Loucy (cell line): ENCODE measurements at regions not wholly inside any gene's neighbourhood (a gene's known extent, or its start where the extent isn't known, plus 50 kb on each side); places are given as distances from the start of the nearest gene placed in this dataset.

Experiments used
- H2AFZ ChIP-seq: fragments of 200-600 bp; sonication (generic); 2 replicates; pipeline ENCODE4 v1.6.0; 2016; ENCODE audit warnings: antibody characterized with exemption, mild to moderate bottlenecking, low read length, moderate library complexity
- H3F3A ChIP-seq: fragments of 200-600 bp; 2 replicates; pipeline ENCODE4 v1.6.0; 2016; ENCODE audit warnings: antibody characterized with exemption, low read depth, mild to moderate bottlenecking
- H3K27me3 ChIP-seq: fragments of 200-600 bp; sonication (generic); 2 replicates; pipeline ENCODE4 v1.6.1; 2014; ENCODE audit warnings: low read length, mild to moderate bottlenecking; ENCODE audit not compliant: insufficient read depth, poor library complexity, severe bottlenecking
- H3K36me3 ChIP-seq: fragments of 200-600 bp; sonication (generic); 2 replicates; pipeline ENCODE4 v1.6.1; 2016; ENCODE audit warnings: low read length; ENCODE audit not compliant: insufficient read depth
- H3K4me1 ChIP-seq: fragments of 200-600 bp; sonication (generic); 2 replicates; pipeline ENCODE4 v1.5.1; 2014; ENCODE audit warnings: low read length, mild to moderate bottlenecking; ENCODE audit not compliant: insufficient read depth, poor library complexity, severe bottlenecking
- H3K4me2 ChIP-seq: fragments of 200-600 bp; sonication (generic); 2 replicates; pipeline ENCODE4 v1.6.0; 2014; ENCODE audit warnings: antibody characterized with exemption, low read length, low read depth, mild to moderate bottlenecking; ENCODE audit not compliant: poor library complexity, severe bottlenecking
- H3K4me3 ChIP-seq: fragments of 200-600 bp; sonication (generic); 2 replicates; pipeline ENCODE4 v1.5.1; 2014; ENCODE audit warnings: low read length, mild to moderate bottlenecking, mixed read lengths; ENCODE audit not compliant: poor library complexity, severe bottlenecking
- H3K79me2 ChIP-seq: fragments of 200-600 bp; sonication (generic); 2 replicates; pipeline ENCODE4 v1.6.1; 2014; ENCODE audit warnings: low read length; ENCODE audit not compliant: insufficient read depth
- H3K9ac ChIP-seq: fragments of 200-600 bp; sonication (generic); 2 replicates; pipeline ENCODE4 v1.6.0; 2014; ENCODE audit warnings: mild to moderate bottlenecking, low read depth, low read length, moderate library complexity; ENCODE audit not compliant: poor library complexity, severe bottlenecking
- H3K9me2 ChIP-seq: fragments of 200-600 bp; sonication (generic); replicated peaks from 2 replicates; pipeline ENCODE4 v1.6.1; 2016; ENCODE audit warnings: low read depth, low read length, mixed read lengths
- H3K9me3 ChIP-seq: fragments of 200-600 bp; sonication (generic); 2 replicates; pipeline ENCODE4 v1.6.1; 2014; ENCODE audit warnings: mild to moderate bottlenecking, antibody characterized with exemption, low read length, low read depth; ENCODE audit not compliant: insufficient read depth
- H4K20me1 ChIP-seq: fragments of 200-600 bp; sonication (generic); 2 replicates; pipeline ENCODE4 v1.6.0; 2014; ENCODE audit warnings: antibody characterized with exemption, low read length, mild to moderate bottlenecking; ENCODE audit not compliant: insufficient read depth, poor library complexity, severe bottlenecking
- CTCF ChIP-seq: fragments of 200-600 bp; sonication (generic); conservative IDR thresholded peaks from 2 replicates; pipeline ENCODE4 v1.5.1; 2014; ENCODE audit warnings: mild to moderate bottlenecking, antibody characterized with exemption, low read length
- EZH2phosphoT487 ChIP-seq: fragments of 200-600 bp; IDR thresholded peaks from 2 replicates; pipeline ENCODE4 v1.6.1; 2018; ENCODE audit warnings: antibody characterized with exemption, mild to moderate bottlenecking, moderate library complexity, borderline replicate concordance

GRCh38 chrX:109134777-109135176 is 347.1 kb downstream of the GUCY2F start:
- Histone ChIP-seq H3K36me3 (no peaks in the 10 kb centered on the region), H3K79me2 (no peaks in the 10 kb centered on the region), H4K20me1 (no peaks in the 10 kb centered on the region), H3K9me3 (no peaks in the 10 kb centered on the region), H3K9ac (no peak overlapping the region), H3K4me2 (no peak overlapping the region), H3K9me2 (no peaks in the 10 kb centered on the region), H3K4me3 (no peak overlapping the region), H3F3A (no peaks in the 10 kb centered on the region), H3K27me3 (no peaks in the 10 kb centered on the region), H2AFZ (no peak overlapping the region), H3K4me1 (no peaks in the 10 kb centered on the region)
- no peak for TF ChIP-seq CTCF
- no peak for TF ChIP-seq EZH2phosphoT487

GRCh38 chrX:109125304-109125703 is 356.6 kb downstream of the GUCY2F start:
- Histone ChIP-seq H2AFZ (no peak overlapping the region), H3K27me3 (no peaks in the 10 kb centered on the region), H3K9me3 (no peaks in the 10 kb centered on the region), H3K36me3 (no peaks in the 10 kb centered on the region), H3F3A (no peaks in the 10 kb centered on the region), H3K4me3 (no peak overlapping the region), H4K20me1 (no peaks in the 10 kb centered on the region), H3K9ac (no peak overlapping the region), H3K79me2 (no peaks in the 10 kb centered on the region), H3K9me2 (no peaks in the 10 kb centered on the region), H3K4me1 (no peaks in the 10 kb centered on the region), H3K4me2 (no peak overlapping the region)
- no peak for TF ChIP-seq EZH2phosphoT487
- no peak for TF ChIP-seq CTCF

GRCh38 chrX:109089359-109089758 is 353.0 kb upstream of the IRS4 start:
- H3K4me1 ChIP-seq, result no peaks in the 10 kb centered on the region

More at GRCh38 chrX:109089359-109089758, 353.0 kb upstream of the IRS4 start:
- Histone ChIP-seq H2AFZ (no peak overlapping the region), H3K79me2 (no peaks in the 10 kb centered on the region), H3F3A (no peaks in the 10 kb centered on the region), H4K20me1 (no peaks in the 10 kb centered on the region), H3K36me3 (no peaks in the 10 kb centered on the region), H3K4me3 (no peak overlapping the region), H3K27me3 (no peaks in the 10 kb centered on the region), H3K9me2 (no peaks in the 10 kb centered on the region), H3K9ac (no peak overlapping the region), H3K4me2 (no peak overlapping the region), H3K9me3 (no peaks in the 10 kb centered on the region)
- TF ChIP-seq EZH2phosphoT487, result no peak
- no peak for TF ChIP-seq CTCF
